ENCODE measurements at regions not wholly inside any gene's neighbourhood (a gene's known extent, or its start where the extent isn't known, plus 50 kb on each side); places are given as distances from the start of the nearest gene placed in this dataset.

- no peak for DNase-seq (ENCODE audit: low spot score)
Measured at GRCh38 chr11:122173587-122173986, 57.6 kb upstream of the BLID start.

- no peak for DNase-seq (ENCODE audit: low spot score)
Measured at GRCh38 chr11:122173074-122173450, 57.0 kb upstream of the BLID start.

GRCh38 chr11:122172352-122173073 is 56.5 kb upstream of the BLID start:
- no peak for DNase-seq (ENCODE audit: low spot score)

- DNase-seq (ENCODE audit: low spot score): no peak
Measured at GRCh38 chr11:122170815-122171475, 54.9 kb upstream of the BLID start.

DNA sequence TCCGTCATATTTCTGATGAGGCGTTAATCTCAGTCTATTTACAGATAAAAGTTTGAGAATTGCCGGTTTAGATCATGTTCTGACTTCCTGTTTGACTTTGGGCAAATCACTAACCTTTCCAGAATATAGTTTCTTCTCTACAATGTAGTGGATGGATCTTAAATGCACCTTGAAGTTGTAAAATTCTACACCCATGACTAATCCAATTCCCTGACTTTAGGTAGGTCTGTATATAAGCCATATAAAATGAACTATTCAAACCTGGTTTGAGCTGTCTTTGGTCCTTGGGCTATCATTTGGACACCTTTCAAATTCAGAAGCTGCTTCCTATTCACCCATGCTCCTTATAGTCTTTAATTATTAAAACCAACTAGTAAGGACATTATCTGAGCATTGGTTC is 52.2 kb upstream of the BLID start:
- DNase-seq (ENCODE audit: low spot score): no peak

- DNase-seq (ENCODE audit: low spot score): no peak
Measured at GRCh38 chr11:122167100-122167499, 51.1 kb upstream of the BLID start.

- no peak for DNase-seq (ENCODE audit: low spot score)
Measured at GRCh38 chr11:122165607-122166371, 49.8 kb upstream of the BLID start.

All from HuH-7 (cell line).